HCT116 (cell line): ENCODE measurements at regions not wholly inside any gene's neighbourhood (a gene's known extent, or its start where the extent isn't known, plus 50 kb on each side); places are given as distances from the start of the nearest gene placed in this dataset.

Source experiments
- ATAC-seq: fragments of 200-7000 bp; cut with Tn5 transposase; 2 replicates; pipeline ENCODE4 v1.9.1; 2020; ENCODE audit warnings: mild to moderate bottlenecking, moderate library complexity
- BruUV-seq: library from RNA; stranded (reverse); fragments of 400-500 nt; replicated peaks from 2 replicates; lab custom pipeline; 2021; lab: Mats Ljungman, UMichigan
- CTCF ChIA-PET: fragments of 300-600 bp; sonication (Branson Sonifier 250); formaldehyde crosslinking; loops from one replicate; lab custom pipeline; 2021; ENCODE audit warnings: antibody characterized with exemption; lab: Charles Lee
- POLR2A ChIA-PET: fragments of 300-600, 350-600 bp; sonication (Branson Sonifier 250); formaldehyde crosslinking; loops from one replicate; lab custom pipeline; 2021; ENCODE audit warnings: antibody characterized with exemption; lab: Charles Lee
- RAD21 ChIA-PET, 2 experiments: fragments of 300-600 bp; sonication (Branson Sonifier 250); formaldehyde crosslinking; loops; one replicate each; lab custom pipeline; 2023; ENCODE audit warnings: low total read pairs in 2 of 2; ENCODE audit not compliant: uncharacterized antibody in 2 of 2, unreplicated experiment in 2 of 2, low non-redundant PET in 1 of 2; lab: Charles Lee
- DNase-seq: peaks from one replicate; pipeline ENCODE4 v3.0.0-alpha.2; 2010; ENCODE audit warnings: low read depth, low spot score
- H2AFZ ChIP-seq: fragments of 200-600 bp; shearing (Covaris generic), sonication (generic); 2 replicates; pipeline ENCODE4 v1.6.1; 2017; ENCODE audit warnings: low read depth, mixed run types, mixed read lengths, antibody characterized with exemption, low read length; ENCODE audit not compliant: poor library complexity, severe bottlenecking
- H3K27ac ChIP-seq: 2 replicates; pipeline ENCODE4 v1.5.1; 2012; ENCODE audit warnings: low read depth, low read length
- H3K27me3 ChIP-seq: fragments of 200-600 bp; sonication (generic); 2 replicates; pipeline ENCODE4 v1.6.1; 2016; ENCODE audit warnings: mixed run types, low read length, mixed read lengths; ENCODE audit not compliant: insufficient read depth
- H3K36me3 ChIP-seq, 2 experiments: fragments of 200-500 bp in 1 of 2; fragments of 200-600 bp in 1 of 2; sonication (Bioruptor generic) in 1 of 2; sonication (generic) in 1 of 2; 2 replicates each; pipeline versions ENCODE4 v1.5.1 to v1.6.1; 2014 to 2016; ENCODE audit warnings: low read length in 2 of 2, inconsistent platforms in 1 of 2, mixed read lengths in 1 of 2, mixed run types in 1 of 2; ENCODE audit not compliant: insufficient read depth in 2 of 2, control insufficient read depth in 1 of 2
- H3K4me1 ChIP-seq, 2 experiments: fragments of 200-600 bp in 1 of 2; sonication (generic) in 1 of 2; 2 replicates each; pipeline versions ENCODE4 v1.5.1 to v1.6.1; 2012 to 2017; ENCODE audit warnings: low read length in 2 of 2, inconsistent platforms in 1 of 2, mild to moderate bottlenecking in 1 of 2, mixed read lengths in 1 of 2, mixed run types in 1 of 2, moderate library complexity in 1 of 2; ENCODE audit not compliant: insufficient read depth in 2 of 2, control insufficient read depth in 1 of 2
- H3K4me2 ChIP-seq: fragments of 200-600 bp; sonication (generic); 2 replicates; pipeline ENCODE4 v1.6.1; 2017; ENCODE audit warnings: mixed run types, low read length, mixed read lengths
- H3K4me3 ChIP-seq, 2 experiments: fragments of 200-600 bp in 1 of 2; sonication (generic) in 1 of 2; replicated peaks in 1 of 2; 2 replicates each; pipeline ENCODE4 v1.5.1; 2011 to 2016; ENCODE audit warnings: low read length in 2 of 2, control low read depth in 1 of 2, low read depth in 1 of 2, mild to moderate bottlenecking in 1 of 2, mixed read lengths in 1 of 2, mixed run types in 1 of 2
- H3K79me2 ChIP-seq: fragments of 200-600 bp; sonication (generic); 2 replicates; pipeline ENCODE4 v1.6.1; 2017; ENCODE audit warnings: mild to moderate bottlenecking, mixed run types, low read length, moderate library complexity, mixed read lengths; ENCODE audit not compliant: insufficient read depth
- H3K9ac ChIP-seq: fragments of 200-600 bp; sonication (generic); 2 replicates; pipeline ENCODE4 v1.6.1; 2016; ENCODE audit warnings: low read length, mixed read lengths
- H3K9me2 ChIP-seq: fragments of 200-600 bp; sonication (generic), shearing (Covaris generic); 2 replicates; pipeline ENCODE4 v1.6.1; 2017; ENCODE audit warnings: mixed run types, mild to moderate bottlenecking, moderate library complexity; ENCODE audit not compliant: insufficient read depth
- H3K9me3 ChIP-seq, 2 experiments: fragments of 200-500 bp in 1 of 2; fragments of 200-600 bp in 1 of 2; sonication (Bioruptor generic) in 1 of 2; sonication (generic) in 1 of 2; 2 replicates each; pipeline ENCODE4 v1.6.1; 2014 to 2017; ENCODE audit warnings: low read length in 2 of 2, mixed read lengths in 2 of 2, inconsistent platforms in 1 of 2, low read depth in 1 of 2, mild to moderate bottlenecking in 1 of 2, mixed run types in 1 of 2, moderate library complexity in 1 of 2; ENCODE audit not compliant: control insufficient read depth in 1 of 2, insufficient read depth in 1 of 2
- H4K20me1 ChIP-seq: fragments of 200-600 bp; sonication (generic), shearing (Covaris generic); 2 replicates; pipeline ENCODE4 v1.6.1; 2017; ENCODE audit warnings: mixed run types, mild to moderate bottlenecking, moderate library complexity; ENCODE audit not compliant: insufficient read depth
- ATF3 ChIP-seq: IDR thresholded peaks from 2 replicates; pipeline ENCODE4 v1.6.1; 2012
- CEBPB ChIP-seq: IDR thresholded peaks from 2 replicates; pipeline ENCODE4 v1.6.1; 2012; ENCODE audit warnings: low read depth
- CTCF ChIP-seq, 3 experiments: fragments of 200-600 bp in 1 of 3; sonication (generic) in 1 of 3; IDR thresholded peaks in 2 of 3; conservative IDR thresholded peaks in 1 of 3; 2 replicates each; pipeline ENCODE4 v1.5.1; 2012 to 2017; ENCODE audit warnings: low read depth in 2 of 3, low read length in 2 of 3, antibody characterized with exemption in 1 of 3, borderline replicate concordance in 1 of 3, control low read depth in 1 of 3, mild to moderate bottlenecking in 1 of 3, mixed read lengths in 1 of 3, mixed run types in 1 of 3, moderate library complexity in 1 of 3; ENCODE audit not compliant: insufficient read depth in 1 of 3
- ELF1 ChIP-seq: IDR thresholded peaks from 2 replicates; pipeline ENCODE4 v1.6.1; 2012; ENCODE audit warnings: low read depth, borderline replicate concordance
- EZH2 ChIP-seq: fragments of 200-600 bp; sonication (generic); IDR thresholded peaks from 2 replicates; pipeline ENCODE4 v1.6.1; 2017; ENCODE audit warnings: antibody characterized with exemption, mixed run types
- EZH2phosphoT487 ChIP-seq: fragments of 200-600 bp; IDR thresholded peaks from 2 replicates; pipeline ENCODE4 v1.6.1; 2018; ENCODE audit warnings: antibody characterized with exemption, borderline replicate concordance
- FOSL1 ChIP-seq: IDR thresholded peaks from 2 replicates; pipeline ENCODE4 v1.6.1; 2012; ENCODE audit warnings: low read depth
- POLR2A ChIP-seq: IDR thresholded peaks from 2 replicates; pipeline ENCODE4 v1.7.0; 2011; ENCODE audit warnings: borderline replicate concordance; ENCODE audit not compliant: insufficient read depth, insufficient read length; ENCODE audit errors: extremely low read depth
- POLR2AphosphoS5 ChIP-seq: IDR thresholded peaks from 2 replicates; pipeline ENCODE4 v1.6.1; 2011; ENCODE audit warnings: mild to moderate bottlenecking, low read depth, low read length, moderate library complexity
- SRF ChIP-seq: IDR thresholded peaks from 2 replicates; pipeline ENCODE4 v1.6.1; 2012; ENCODE audit warnings: low read depth
- TCF7L2 ChIP-seq: IDR thresholded peaks from 2 replicates; pipeline ENCODE4 v1.7.0; 2011; ENCODE audit warnings: borderline replicate concordance, inconsistent platforms; ENCODE audit not compliant: insufficient read depth, insufficient read length; ENCODE audit errors: extremely low read depth
- YY1 ChIP-seq: IDR thresholded peaks from 2 replicates; pipeline ENCODE4 v1.6.1; 2011; ENCODE audit warnings: low read length, low read depth, moderate library complexity, mild to moderate bottlenecking; ENCODE audit not compliant: insufficient replicate concordance; ENCODE audit errors: extremely low read depth
- ZFX ChIP-seq: fragments of 450-650 bp; IDR thresholded peaks from 2 replicates; pipeline ENCODE4 v1.6.1; 2017
- ZNF274 ChIP-seq: fragments of 200-500 bp; sonication (Bioruptor generic); IDR thresholded peaks from 2 replicates; pipeline ENCODE4 v1.6.1; 2014; ENCODE audit warnings: mild to moderate bottlenecking, low read depth, low read length, inconsistent platforms
- intact Hi-C: fragments of 100-400 bp; cut with micrococcal nuclease; formaldehyde crosslinking; loops from 2 replicates; pipeline ENCODE4 v1.10.0; 2022
- TF ChIP-seq, protein P1 (sequence below): IDR thresholded peaks from 2 replicates; pipeline ENCODE4 v1.6.1; 2012; ENCODE audit warnings: low read depth

DNA sequence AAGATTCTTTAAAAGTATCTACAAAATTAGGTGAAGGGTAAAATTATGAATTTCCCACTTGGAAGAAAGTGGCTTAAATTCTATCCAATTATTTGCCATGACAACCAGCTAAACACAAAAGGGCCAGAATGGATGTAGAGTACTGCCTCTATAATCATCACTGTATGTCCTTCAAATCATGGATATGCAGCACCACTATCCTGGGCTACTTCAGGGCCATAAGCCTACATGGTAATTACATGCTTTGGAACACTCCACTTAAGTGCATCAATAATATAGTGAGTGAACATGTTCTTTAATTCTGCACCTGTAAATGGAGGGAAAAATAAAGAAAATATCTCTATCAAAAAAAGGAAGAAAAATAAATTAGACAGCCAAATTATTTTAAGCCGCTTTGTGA is 575.2 kb downstream of the ISL1 start:
- Histone ChIP-seq H3K9me2 (no peaks in the 10 kb centered on the region), H3K9ac (no peak overlapping the region), H3K4me3 (no peak overlapping the region), H4K20me1 (no peaks in the 10 kb centered on the region), H3K27me3 (no peaks in the 10 kb centered on the region), H3K36me3 (no peaks in the 10 kb centered on the region), H2AFZ (no peak overlapping the region), H3K4me1 (no peaks in the 10 kb centered on the region), H3K27ac (no peak overlapping the region), H3K79me2 (no peaks in the 10 kb centered on the region), H3K9me3 (no peaks in the 10 kb centered on the region), H3K4me2 (no peak overlapping the region)
- ChIA-PET RAD21 (no interaction called here), CTCF (no interaction called here), POLR2A (no interaction called here)
- no TSS peak for BruUV-seq
- TF ChIP-seq ZNF274, result no peak
- no peak for TF ChIP-seq POLR2AphosphoS5
- TF ChIP-seq SRF, result no peak
- no peak for TF ChIP-seq EZH2phosphoT487
- TF ChIP-seq ZFX, result no peak
- no peak for TF ChIP-seq CTCF (IDR thresholded peaks at IDR 0.05 in 2 of 3, conservative IDR thresholded peaks at IDR 0.05 in 1 of 3; ENCODE audit: borderline replicate concordance in 1 of 3, insufficient read depth in 1 of 3, low read depth in 2 of 3, low read length in 2 of 3)
- TF ChIP-seq CEBPB, result no peak
- TF ChIP-seq, protein P1, sequence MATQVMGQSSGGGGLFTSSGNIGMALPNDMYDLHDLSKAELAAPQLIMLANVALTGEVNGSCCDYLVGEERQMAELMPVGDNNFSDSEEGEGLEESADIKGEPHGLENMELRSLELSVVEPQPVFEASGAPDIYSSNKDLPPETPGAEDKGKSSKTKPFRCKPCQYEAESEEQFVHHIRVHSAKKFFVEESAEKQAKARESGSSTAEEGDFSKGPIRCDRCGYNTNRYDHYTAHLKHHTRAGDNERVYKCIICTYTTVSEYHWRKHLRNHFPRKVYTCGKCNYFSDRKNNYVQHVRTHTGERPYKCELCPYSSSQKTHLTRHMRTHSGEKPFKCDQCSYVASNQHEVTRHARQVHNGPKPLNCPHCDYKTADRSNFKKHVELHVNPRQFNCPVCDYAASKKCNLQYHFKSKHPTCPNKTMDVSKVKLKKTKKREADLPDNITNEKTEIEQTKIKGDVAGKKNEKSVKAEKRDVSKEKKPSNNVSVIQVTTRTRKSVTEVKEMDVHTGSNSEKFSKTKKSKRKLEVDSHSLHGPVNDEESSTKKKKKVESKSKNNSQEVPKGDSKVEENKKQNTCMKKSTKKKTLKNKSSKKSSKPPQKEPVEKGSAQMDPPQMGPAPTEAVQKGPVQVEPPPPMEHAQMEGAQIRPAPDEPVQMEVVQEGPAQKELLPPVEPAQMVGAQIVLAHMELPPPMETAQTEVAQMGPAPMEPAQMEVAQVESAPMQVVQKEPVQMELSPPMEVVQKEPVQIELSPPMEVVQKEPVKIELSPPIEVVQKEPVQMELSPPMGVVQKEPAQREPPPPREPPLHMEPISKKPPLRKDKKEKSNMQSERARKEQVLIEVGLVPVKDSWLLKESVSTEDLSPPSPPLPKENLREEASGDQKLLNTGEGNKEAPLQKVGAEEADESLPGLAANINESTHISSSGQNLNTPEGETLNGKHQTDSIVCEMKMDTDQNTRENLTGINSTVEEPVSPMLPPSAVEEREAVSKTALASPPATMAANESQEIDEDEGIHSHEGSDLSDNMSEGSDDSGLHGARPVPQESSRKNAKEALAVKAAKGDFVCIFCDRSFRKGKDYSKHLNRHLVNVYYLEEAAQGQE, result no peak
- no peak for TF ChIP-seq POLR2A
- TF ChIP-seq ATF3, result no peak
- TF ChIP-seq ELF1, result no peak
- TF ChIP-seq TCF7L2, result no peak
- no peak for TF ChIP-seq YY1
- no peak for TF ChIP-seq FOSL1
- TF ChIP-seq EZH2, result no peak
- ATAC-seq (no peak), DNase-seq (no peak)
- intact Hi-C loops, result no loop called here
